Mesothelial cell of epicardium (in vitro differentiated cells): ENCODE measurements at regions not wholly inside any gene's neighbourhood (a gene's known extent, or its start where the extent isn't known, plus 50 kb on each side); places are given as distances from the start of the nearest gene placed in this dataset.

Experiments used
- DNase-seq, 2 experiments: peaks; one replicate each; pipeline ENCODE4 v3.0.0; 2021; ENCODE audit warnings: low spot score in 2 of 2; ENCODE audit not compliant: unreplicated experiment in 2 of 2
- H3K27ac Mint-ChIP-seq: 2 replicates; pipeline ENCODE4 v1.8.0; 2021; ENCODE audit warnings: mixed read lengths
- H3K27me3 Mint-ChIP-seq: 2 replicates; pipeline ENCODE4 v1.8.0; 2021; ENCODE audit warnings: low read depth, mixed read lengths
- H3K36me3 Mint-ChIP-seq: 2 replicates; pipeline ENCODE4 v1.8.0; 2021; ENCODE audit warnings: mixed read lengths
- H3K4me1 Mint-ChIP-seq: 2 replicates; pipeline ENCODE4 v1.8.0; 2021; ENCODE audit warnings: mixed read lengths
- H3K4me3 Mint-ChIP-seq: 2 replicates; pipeline ENCODE4 v1.8.0; 2021; ENCODE audit warnings: mild to moderate bottlenecking, moderate library complexity, mixed read lengths
- H3K9me3 Mint-ChIP-seq: 2 replicates; pipeline ENCODE4 v1.8.0; 2021; ENCODE audit warnings: mixed read lengths
- CTCF ChIP-seq: fragments of 200-600 bp; sonication (generic); IDR thresholded peaks from one replicate; pipeline ENCODE4 v1.5.0; 2021; ENCODE audit warnings: antibody characterized with exemption; ENCODE audit not compliant: unreplicated experiment

- Mint-ChIP-seq H3K27me3 (peaks cover 46% of the 10 kb centered on the region), H3K36me3 (no peaks in the 10 kb centered on the region), H3K27ac (no peak overlapping the region), H3K4me1 (no peaks in the 10 kb centered on the region), H3K9me3 (no peaks in the 10 kb centered on the region), H3K4me3 (no peak overlapping the region)
- no peak for DNase-seq
- TF ChIP-seq CTCF: no peak
Observed at GRCh38 chr6:165822501-165822900, 159.5 kb upstream of the PDE10A start.

- no peaks in the 10 kb centered on the region for H3K9me3 Mint-ChIP-seq
- H3K4me1 Mint-ChIP-seq: no peaks in the 10 kb centered on the region
- no peak for TF ChIP-seq CTCF
- DNase-seq: no peak
- H3K36me3 Mint-ChIP-seq: no peaks in the 10 kb centered on the region
- no peak overlapping the region for H3K4me3 Mint-ChIP-seq
- H3K27ac Mint-ChIP-seq: no peak overlapping the region
- peaks cover 50% of the 10 kb centered on the region for H3K27me3 Mint-ChIP-seq
Observed at GRCh38 chr6:165821754-165822153, 158.7 kb upstream of the PDE10A start.

- H3K27ac Mint-ChIP-seq: no peak overlapping the region
- no peaks in the 10 kb centered on the region for H3K4me1 Mint-ChIP-seq
- TF ChIP-seq CTCF: no peak
- no peak for DNase-seq
- H3K9me3 Mint-ChIP-seq: no peaks in the 10 kb centered on the region
- H3K27me3 Mint-ChIP-seq: peaks cover 55% of the 10 kb centered on the region
- no peaks in the 10 kb centered on the region for H3K36me3 Mint-ChIP-seq
- no peak overlapping the region for H3K4me3 Mint-ChIP-seq
Observed at GRCh38 chr6:165820934-165821333, 157.9 kb upstream of the PDE10A start.

GRCh38 chr6:165820407-165820806, 157.4 kb upstream of the PDE10A start:
- DNase-seq: no peak

GRCh38 chr6:165819394-165819793, 156.4 kb upstream of the PDE10A start:
- peaks cover 70% of the 10 kb centered on the region for H3K27me3 Mint-ChIP-seq
- H3K9me3 Mint-ChIP-seq: no peaks in the 10 kb centered on the region
- no peaks in the 10 kb centered on the region for H3K4me1 Mint-ChIP-seq
- H3K27ac Mint-ChIP-seq: no peak overlapping the region
- no peak for DNase-seq
- H3K36me3 Mint-ChIP-seq: no peaks in the 10 kb centered on the region
- no peak for TF ChIP-seq CTCF
- H3K4me3 Mint-ChIP-seq: no peak overlapping the region

More at GRCh38 chr6:165820407-165820806, 157.4 kb upstream of the PDE10A start:
- no peak for TF ChIP-seq CTCF
- no peaks in the 10 kb centered on the region for H3K36me3 Mint-ChIP-seq
- H3K9me3 Mint-ChIP-seq: no peaks in the 10 kb centered on the region
- H3K27me3 Mint-ChIP-seq: peaks cover 60% of the 10 kb centered on the region
- H3K4me3 Mint-ChIP-seq: no peak overlapping the region
- H3K4me1 Mint-ChIP-seq: no peaks in the 10 kb centered on the region
- H3K27ac Mint-ChIP-seq: no peak overlapping the region

- no peak for TF ChIP-seq CTCF
- H3K4me1 Mint-ChIP-seq: no peaks in the 10 kb centered on the region
- H3K9me3 Mint-ChIP-seq: no peaks in the 10 kb centered on the region
- peaks cover 80% of the 10 kb centered on the region for H3K27me3 Mint-ChIP-seq
- H3K4me3 Mint-ChIP-seq: no peak overlapping the region
- DNase-seq: no peak
- no peaks in the 10 kb centered on the region for H3K36me3 Mint-ChIP-seq
- H3K27ac Mint-ChIP-seq: no peak overlapping the region
Observed at GRCh38 chr6:165818200-165818599, 155.2 kb upstream of the PDE10A start.
